ENCODE measurements at regions not wholly inside any gene's neighbourhood (a gene's known extent, or its start where the extent isn't known, plus 50 kb on each side); places are given as distances from the start of the nearest gene placed in this dataset.

DNA sequence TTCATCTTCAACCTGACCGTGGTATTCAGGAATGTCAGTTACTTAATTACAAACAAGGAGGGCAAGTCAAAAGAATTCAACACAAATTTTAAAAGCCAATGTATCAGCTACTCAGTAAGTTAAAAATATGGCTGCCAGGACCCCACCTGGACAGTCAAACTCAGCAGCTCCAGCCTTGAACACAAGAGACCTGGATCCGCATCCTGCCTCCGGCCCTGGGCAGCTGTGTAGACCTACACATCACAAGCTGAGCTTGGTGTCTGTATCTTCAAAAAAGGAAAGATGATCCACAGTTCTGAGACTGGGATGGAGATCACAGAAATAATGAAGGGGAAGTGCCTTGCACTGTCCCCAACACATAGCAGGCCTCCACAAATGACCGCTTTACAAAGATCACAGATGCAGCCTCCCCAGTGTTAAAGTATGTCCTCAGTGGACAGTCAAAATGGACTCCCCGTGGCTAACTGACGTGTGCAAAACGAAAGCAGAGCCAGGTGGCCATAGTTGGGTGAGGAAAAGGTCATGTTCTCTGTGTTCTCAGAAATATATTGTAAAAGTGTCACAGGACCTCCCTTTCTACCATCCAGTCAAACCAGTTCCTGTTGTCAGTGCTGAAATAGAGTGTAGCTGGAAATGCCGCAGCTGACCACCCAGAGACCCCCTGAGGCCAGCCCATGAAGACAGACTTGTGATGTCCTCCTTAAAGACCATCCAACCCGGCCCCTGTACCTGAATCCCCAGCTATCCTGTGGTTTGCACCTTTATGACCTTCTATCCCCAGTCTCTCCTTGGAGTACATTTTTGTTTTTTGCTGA lies 168.5 kb upstream of the NSMCE3 start (continued):
- TF ChIP-seq CSRNP3 (CRISPR knock-in tag; IDR thresholded peaks at IDR 0.05) = no peak
- no peak for TF ChIP-seq ZFP30 (CRISPR knock-in tag; IDR thresholded peaks at IDR 0.05)
- no peak for TF ChIP-seq ZNF565 (CRISPR knock-in tag; conservative IDR thresholded peaks at IDR 0.05; ENCODE audit: low read depth)

GRCh38 chr15:29435811-29436210 lies 166.2 kb upstream of the NSMCE3 start:
- TF ChIP-seq ISL1 (CRISPR knock-in tag; IDR thresholded peaks at IDR 0.05) = no peak
- TF ChIP-seq CSRNP3 (CRISPR knock-in tag; IDR thresholded peaks at IDR 0.05) = no peak
- no peak for TF ChIP-seq BACH2 (CRISPR knock-in tag; IDR thresholded peaks at IDR 0.05; ENCODE audit: borderline replicate concordance)
- TF ChIP-seq ARNTL (CRISPR knock-in tag; IDR thresholded peaks at IDR 0.05; ENCODE audit: borderline replicate concordance, low read depth) = no peak
- no peak for TF ChIP-seq PPARA (CRISPR knock-in tag; IDR thresholded peaks at IDR 0.05; ENCODE audit: borderline replicate concordance)
- no peak for TF ChIP-seq ESRRG (CRISPR knock-in tag; IDR thresholded peaks at IDR 0.05)
- TF ChIP-seq OSR1 (CRISPR knock-in tag; IDR thresholded peaks at IDR 0.05) = no peak
- TF ChIP-seq, protein P1, sequence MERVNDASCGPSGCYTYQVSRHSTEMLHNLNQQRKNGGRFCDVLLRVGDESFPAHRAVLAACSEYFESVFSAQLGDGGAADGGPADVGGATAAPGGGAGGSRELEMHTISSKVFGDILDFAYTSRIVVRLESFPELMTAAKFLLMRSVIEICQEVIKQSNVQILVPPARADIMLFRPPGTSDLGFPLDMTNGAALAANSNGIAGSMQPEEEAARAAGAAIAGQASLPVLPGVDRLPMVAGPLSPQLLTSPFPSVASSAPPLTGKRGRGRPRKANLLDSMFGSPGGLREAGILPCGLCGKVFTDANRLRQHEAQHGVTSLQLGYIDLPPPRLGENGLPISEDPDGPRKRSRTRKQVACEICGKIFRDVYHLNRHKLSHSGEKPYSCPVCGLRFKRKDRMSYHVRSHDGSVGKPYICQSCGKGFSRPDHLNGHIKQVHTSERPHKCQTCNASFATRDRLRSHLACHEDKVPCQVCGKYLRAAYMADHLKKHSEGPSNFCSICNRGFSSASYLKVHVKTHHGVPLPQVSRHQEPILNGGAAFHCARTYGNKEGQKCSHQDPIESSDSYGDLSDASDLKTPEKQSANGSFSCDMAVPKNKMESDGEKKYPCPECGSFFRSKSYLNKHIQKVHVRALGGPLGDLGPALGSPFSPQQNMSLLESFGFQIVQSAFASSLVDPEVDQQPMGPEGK (CRISPR knock-in tag; IDR thresholded peaks at IDR 0.05; ENCODE audit: borderline replicate concordance) = no peak
- no peak for TF ChIP-seq SNAI2 (CRISPR knock-in tag; IDR thresholded peaks at IDR 0.05)
- no peak for TF ChIP-seq ZFP3 (CRISPR knock-in tag; IDR thresholded peaks at IDR 0.05)
- no peak for TF ChIP-seq RARB (CRISPR knock-in tag; IDR thresholded peaks at IDR 0.05)
- no peak for TF ChIP-seq ZNF565 (CRISPR knock-in tag; conservative IDR thresholded peaks at IDR 0.05; ENCODE audit: low read depth)
- no peak for TF ChIP-seq TCF4 (CRISPR knock-in tag; IDR thresholded peaks at IDR 0.05; ENCODE audit: borderline replicate concordance)
- TF ChIP-seq TSHZ2 (CRISPR knock-in tag; IDR thresholded peaks at IDR 0.05) = no peak
- TF ChIP-seq, protein P2, sequence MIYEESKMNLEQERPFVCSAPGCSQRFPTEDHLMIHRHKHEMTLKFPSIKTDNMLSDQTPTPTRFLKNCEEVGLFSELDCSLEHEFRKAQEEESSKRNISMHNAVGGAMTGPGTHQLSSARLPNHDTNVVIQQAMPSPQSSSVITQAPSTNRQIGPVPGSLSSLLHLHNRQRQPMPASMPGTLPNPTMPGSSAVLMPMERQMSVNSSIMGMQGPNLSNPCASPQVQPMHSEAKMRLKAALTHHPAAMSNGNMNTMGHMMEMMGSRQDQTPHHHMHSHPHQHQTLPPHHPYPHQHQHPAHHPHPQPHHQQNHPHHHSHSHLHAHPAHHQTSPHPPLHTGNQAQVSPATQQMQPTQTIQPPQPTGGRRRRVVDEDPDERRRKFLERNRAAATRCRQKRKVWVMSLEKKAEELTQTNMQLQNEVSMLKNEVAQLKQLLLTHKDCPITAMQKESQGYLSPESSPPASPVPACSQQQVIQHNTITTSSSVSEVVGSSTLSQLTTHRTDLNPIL (CRISPR knock-in tag; IDR thresholded peaks at IDR 0.05; ENCODE audit: low read depth) = no peak
- TF ChIP-seq, protein P3, sequence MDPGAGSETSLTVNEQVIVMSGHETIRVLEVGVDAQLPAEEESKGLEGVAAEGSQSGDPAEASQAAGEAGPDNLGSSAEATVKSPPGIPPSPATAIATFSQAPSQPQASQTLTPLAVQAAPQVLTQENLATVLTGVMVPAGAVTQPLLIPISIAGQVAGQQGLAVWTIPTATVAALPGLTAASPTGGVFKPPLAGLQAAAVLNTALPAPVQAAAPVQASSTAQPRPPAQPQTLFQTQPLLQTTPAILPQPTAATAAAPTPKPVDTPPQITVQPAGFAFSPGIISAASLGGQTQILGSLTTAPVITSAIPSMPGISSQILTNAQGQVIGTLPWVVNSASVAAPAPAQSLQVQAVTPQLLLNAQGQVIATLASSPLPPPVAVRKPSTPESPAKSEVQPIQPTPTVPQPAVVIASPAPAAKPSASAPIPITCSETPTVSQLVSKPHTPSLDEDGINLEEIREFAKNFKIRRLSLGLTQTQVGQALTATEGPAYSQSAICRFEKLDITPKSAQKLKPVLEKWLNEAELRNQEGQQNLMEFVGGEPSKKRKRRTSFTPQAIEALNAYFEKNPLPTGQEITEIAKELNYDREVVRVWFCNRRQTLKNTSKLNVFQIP (CRISPR knock-in tag; IDR thresholded peaks at IDR 0.05; ENCODE audit: borderline replicate concordance, low read depth) = no peak
- no peak for TF ChIP-seq ZNF70 (CRISPR knock-in tag; IDR thresholded peaks at IDR 0.05)
- TF ChIP-seq TOX (CRISPR knock-in tag; IDR thresholded peaks at IDR 0.05; ENCODE audit: borderline replicate concordance) = no peak
- no peak for TF ChIP-seq GLIS3 (CRISPR knock-in tag; IDR thresholded peaks at IDR 0.05)
- no peak for ATAC-seq

Data from SK-N-SH treated with all-trans-retinoic acid at 6 μM for 48 hours (cell line).